Fibroblast of mammary gland (primary cell): ENCODE measurements at regions not wholly inside any gene's neighbourhood (a gene's known extent, or its start where the extent isn't known, plus 50 kb on each side); places are given as distances from the start of the nearest gene placed in this dataset.

Source experiments
- DNase-seq: peaks from one replicate; pipeline ENCODE4 v3.0.0-alpha.2; 2010; ENCODE audit warnings: low read depth
- H3K4me3 ChIP-seq: 2 replicates; pipeline ENCODE4 v1.5.1; 2011; ENCODE audit warnings: low read depth, mild to moderate bottlenecking, low read length, moderate library complexity; ENCODE audit not compliant: control insufficient read depth
- CTCF ChIP-seq: conservative IDR thresholded peaks from 2 replicates; pipeline ENCODE4 v1.5.1; 2011; ENCODE audit warnings: low read depth, low read length, inconsistent platforms; ENCODE audit not compliant: control insufficient read depth, insufficient read depth

- DNase-seq: no peak
- TF ChIP-seq CTCF: no peak
- H3K4me3 ChIP-seq: no peak overlapping the region
These were observed 930.5 kb downstream of the ADGRL3 start for GRCh38 chr4:62130637-62131036.

GRCh38 chr4:62130230-62130629, 930.1 kb downstream of the ADGRL3 start:
- H3K4me3 ChIP-seq: no peak overlapping the region
- TF ChIP-seq CTCF: no peak
- DNase-seq: no peak
